ENCODE measurements at regions not wholly inside any gene's neighbourhood (a gene's known extent, or its start where the extent isn't known, plus 50 kb on each side); places are given as distances from the start of the nearest gene placed in this dataset.
"Not testable (repeated sequence)": the region's sequence is repeated elsewhere in the genome, so short reads cannot be mapped to it uniquely, and the experiment has no call there.

- TF ChIP-seq TAF1 (IDR thresholded peaks at IDR 0.05; ENCODE audit: borderline replicate concordance, low read depth, low read length); CTCF (IDR thresholded peaks at IDR 0.05 in 2 of 3, conservative IDR thresholded peaks at IDR 0.05 in 1 of 3; ENCODE audit: control insufficient read depth in 2 of 3, extremely low read depth in 1 of 3, insufficient read depth in 1 of 3, low read depth in 3 of 3, low read length in 3 of 3); PBX3 (IDR thresholded peaks at IDR 0.05; ENCODE audit: insufficient replicate concordance, low read depth, low read length); TARDBP (IDR thresholded peaks at IDR 0.05; ENCODE audit: borderline replicate concordance); RAD21 (IDR thresholded peaks at IDR 0.05; ENCODE audit: insufficient read depth, low read depth, low read length); POLR2A (IDR thresholded peaks at IDR 0.05; ENCODE audit: low read depth, low read length); MXI1 (IDR thresholded peaks at IDR 0.05; ENCODE audit: low read depth, low read length): not testable (repeated sequence)
Measured at GRCh38 chr5:67798470-67798869, 417.1 kb upstream of the PIK3R1 start.
